IMR-90 (cell line): ENCODE measurements at regions not wholly inside any gene's neighbourhood (a gene's known extent, or its start where the extent isn't known, plus 50 kb on each side); places are given as distances from the start of the nearest gene placed in this dataset.
"Not testable (repeated sequence)": the region's sequence is repeated elsewhere in the genome, so short reads cannot be mapped to it uniquely, and the experiment has no call there.

ENCODE experiments used
- RFX5 ChIP-seq: IDR thresholded peaks from 2 replicates; pipeline ENCODE4 v1.8.0; 2012; ENCODE audit warnings: low read depth, mild to moderate bottlenecking, low read length, moderate library complexity
- USF2 ChIP-seq: fragments of 150-350 bp; IDR thresholded peaks from 2 replicates; pipeline ENCODE4 v1.6.1; 2017; ENCODE audit warnings: mild to moderate bottlenecking, antibody characterized with exemption, low read length, low read depth

- TF ChIP-seq RFX5, USF2: not testable (repeated sequence)
Observed at GRCh38 chr4:66928881-66929280, 616.4 kb downstream of the CENPC start.
